Uterus (tissue), 3 donors: ENCODE measurements at regions not wholly inside any gene's neighbourhood (a gene's known extent, or its start where the extent isn't known, plus 50 kb on each side); places are given as distances from the start of the nearest gene placed in this dataset.

Experiments used
- DNase-seq, 2 donors: peaks; one replicate each; pipeline ENCODE4 v3.0.0-alpha.2; 2019 to 2020
- H3K27ac ChIP-seq, 2 donors: fragments of 200-600 bp; sonication (generic); 1 replicate in 1 of 2; 2 replicates in 1 of 2; pipeline ENCODE4 v1.5.1; 2016 to 2018
- H3K27me3 ChIP-seq, 2 donors: fragments of 200-600 bp; sonication (generic); one replicate each; pipeline ENCODE4 v1.5.1; 2018 to 2019; ENCODE audit warnings: control low read depth in 1 of 2
- H3K36me3 ChIP-seq, 2 donors: fragments of 200-600 bp; sonication (generic); one replicate each; pipeline ENCODE4 v1.5.1; 2019; ENCODE audit warnings: control low read depth in 1 of 2
- H3K4me1 ChIP-seq, 2 donors: fragments of 200-600 bp; sonication (generic); one replicate each; pipeline ENCODE4 v1.5.1; 2018 to 2019; ENCODE audit warnings: control low read depth in 1 of 2
- H3K4me3 ChIP-seq, 2 donors: fragments of 200-600 bp; sonication (generic); 1 replicate in 1 of 2; 2 replicates in 1 of 2; pipeline ENCODE4 v1.5.1; 2018 to 2019; ENCODE audit warnings: mild to moderate bottlenecking in 1 of 2
- H3K9me3 ChIP-seq, 2 donors: fragments of 200-600 bp; sonication (generic); one replicate each; pipeline ENCODE4 v1.5.1; 2019; ENCODE audit warnings: control low read depth in 1 of 2
- CTCF ChIP-seq, 4 experiments: fragments of 200-600 bp in 2 of 4; fragments of 450-650 bp in 2 of 4; sonication (generic) in 2 of 4; IDR thresholded peaks; one replicate each; pipeline ENCODE4 v1.5.1; 2016 to 2019; ENCODE audit warnings: antibody characterized with exemption in 4 of 4, mild to moderate bottlenecking in 2 of 4, moderate library complexity in 1 of 4
- POLR2A ChIP-seq, 2 donors: fragments of 450-650 bp; IDR thresholded peaks; one replicate each; pipeline ENCODE4 v1.6.1; 2016; ENCODE audit warnings: antibody characterized with exemption in 2 of 2, mild to moderate bottlenecking in 1 of 2, moderate library complexity in 1 of 2
- intact Hi-C: fragments of 100-400 bp; cut with DNase I; formaldehyde crosslinking; loops from one replicate; pipeline ENCODE4 v1.15.1; 2023; ENCODE audit warnings: low total_unique reads
- donor health status: DM: yes; HTN: yes; CAD: no.

- Histone ChIP-seq H3K4me3 (peak overlapping the region in 1 of 2 donors; percentile 6), H3K4me1 (peaks cover 27 to 30% of the 10 kb centered on the region in 2 donors), H3K27me3 (no peaks in the 10 kb centered on the region), H3K27ac (peak overlapping the region; percentile 98 to 99), H3K36me3 (no peaks in the 10 kb centered on the region), H3K9me3 (no peaks in the 10 kb centered on the region)
- peak; percentile 74 to 78 for DNase-seq
- TF ChIP-seq CTCF (IDR thresholded peaks at IDR 0.05) (peak in 1 of 4 experiments; percentile 11), POLR2A (IDR thresholded peaks at IDR 0.05) (peak in 1 of 2 donors; percentile 43)
- intact Hi-C loops: loop anchor here (10.0 kb wide), 1 partner anchor 91 kb away; the partner anchor contains the start of gene CEBPB
These were observed 94.9 kb downstream of the CEBPB start for GRCh38 chr20:50285376-50286173.

GRCh38 chr20:50286174-50286511, 95.5 kb downstream of the CEBPB start:
- Histone ChIP-seq H3K36me3 (no peaks in the 10 kb centered on the region), H3K27me3 (no peaks in the 10 kb centered on the region), H3K9me3 (no peaks in the 10 kb centered on the region), H3K4me3 (peak overlapping the region in 1 of 2 donors; percentile 6), H3K27ac (peak overlapping the region; percentile 98 to 99), H3K4me1 (peaks cover 27 to 30% of the 10 kb centered on the region in 2 donors)
- no peak for DNase-seq
- intact Hi-C loops: loop anchor here (10.0 kb wide), 1 partner anchor 91 kb away; the partner anchor contains the start of gene CEBPB
- TF ChIP-seq POLR2A (IDR thresholded peaks at IDR 0.05): no peak
- TF ChIP-seq CTCF (IDR thresholded peaks at IDR 0.05): no peak

- Histone ChIP-seq H3K27ac (peak overlapping the region; percentile 98 to 99), H3K27me3 (no peaks in the 10 kb centered on the region), H3K9me3 (no peaks in the 10 kb centered on the region), H3K4me1 (peaks cover 27 to 30% of the 10 kb centered on the region in 2 donors), H3K36me3 (no peaks in the 10 kb centered on the region), H3K4me3 (peak overlapping the region in 1 of 2 donors; percentile 6)
- peak; percentile 90 to 94 for DNase-seq
- TF ChIP-seq CTCF (IDR thresholded peaks at IDR 0.05) (no peak), POLR2A (IDR thresholded peaks at IDR 0.05) (peak; percentile 24 to 41)
- intact Hi-C loops: loop anchor here (10.0 kb wide), 1 partner anchor 92 kb away; the partner anchor contains the start of gene CEBPB
These were observed 96.0 kb downstream of the CEBPB start for GRCh38 chr20:50286609-50287008.

GRCh38 chr20:50287512-50287911, 96.9 kb downstream of the CEBPB start:
- TF ChIP-seq POLR2A (IDR thresholded peaks at IDR 0.05) (no peak), CTCF (IDR thresholded peaks at IDR 0.05) (no peak)
- intact Hi-C loops: loop anchor here (10.0 kb wide), 1 partner anchor 93 kb away; the partner anchor contains the start of gene CEBPB
- H3K4me1 ChIP-seq: peaks cover 34 to 35% of the 10 kb centered on the region in 2 donors
- no peaks in the 10 kb centered on the region for H3K27me3 ChIP-seq
- H3K27ac ChIP-seq: peak overlapping the region; percentile 98 to 99
- no peaks in the 10 kb centered on the region for H3K36me3 ChIP-seq
- no peak for DNase-seq
- H3K4me3 ChIP-seq: no peak overlapping the region
- H3K9me3 ChIP-seq: no peaks in the 10 kb centered on the region

- H3K27ac ChIP-seq: peak overlapping the region; percentile 98 to 99
- TF ChIP-seq CTCF (IDR thresholded peaks at IDR 0.05) (no peak), POLR2A (IDR thresholded peaks at IDR 0.05) (no peak)
- H3K9me3 ChIP-seq: no peaks in the 10 kb centered on the region
- H3K27me3 ChIP-seq: no peaks in the 10 kb centered on the region
- intact Hi-C loops: loop anchor here (10.0 kb wide), 1 partner anchor 93 kb away; the partner anchor contains the start of gene CEBPB
- DNase-seq: no peak
- peaks cover 33 to 41% of the 10 kb centered on the region in 2 donors for H3K4me1 ChIP-seq
- H3K4me3 ChIP-seq: no peak overlapping the region
- no peaks in the 10 kb centered on the region for H3K36me3 ChIP-seq
These were observed 97.5 kb downstream of the CEBPB start for GRCh38 chr20:50288128-50288623.
